ENCODE measurements at regions not wholly inside any gene's neighbourhood (a gene's known extent, or its start where the extent isn't known, plus 50 kb on each side); places are given as distances from the start of the nearest gene placed in this dataset.

DNA sequence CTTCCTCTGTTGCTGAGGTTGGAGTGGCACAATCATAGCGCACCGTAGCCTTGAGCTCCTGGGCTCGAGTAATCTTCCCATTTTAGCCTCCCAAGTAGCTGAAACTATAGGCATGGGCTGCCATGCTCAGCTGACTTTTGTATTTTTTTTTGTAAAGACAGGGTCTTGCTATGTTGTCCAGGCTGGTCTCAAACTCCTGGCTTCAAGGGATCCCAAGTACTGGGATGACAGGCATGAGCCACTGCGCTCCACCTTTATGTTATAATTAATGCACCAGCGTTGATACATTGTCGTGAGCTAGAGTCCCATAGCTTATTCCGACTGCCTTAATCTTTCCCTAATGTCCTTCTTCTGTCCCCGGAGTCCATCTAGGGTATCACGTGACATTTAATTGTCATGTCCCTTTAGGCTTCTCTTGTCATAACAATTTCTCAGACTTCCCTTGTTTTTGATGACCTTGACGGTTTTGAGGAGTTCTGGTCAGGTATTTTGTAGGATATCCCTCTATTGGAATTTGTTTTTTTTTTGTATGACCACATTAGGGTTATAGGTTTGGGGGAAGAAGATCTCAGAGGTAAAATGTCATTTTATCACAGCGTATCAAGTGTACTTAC, 63.9 kb downstream of the CEBPB start:
- no peak for TF ChIP-seq CTCF (optimal IDR thresholded peaks at IDR 0.05 in 1 of 3, IDR thresholded peaks at IDR 0.05 in 1 of 3, conservative IDR thresholded peaks at IDR 0.05 in 1 of 3; ENCODE audit: extremely low read depth in 1 of 3, insufficient read depth in 2 of 3, low read length in 3 of 3)
- no peak for TF ChIP-seq EZH2 (IDR thresholded peaks at IDR 0.05; ENCODE audit: low read length)

Measured in keratinocyte (primary cell).